HG03064 (cell line): ENCODE measurements at regions not wholly inside any gene's neighbourhood (a gene's known extent, or its start where the extent isn't known, plus 50 kb on each side); places are given as distances from the start of the nearest gene placed in this dataset.
"Not testable (repeated sequence)": the region's sequence is repeated elsewhere in the genome, so short reads cannot be mapped to it uniquely, and the experiment has no call there.

Source experiments
- ATAC-seq: cut with Tn5 transposase; IDR thresholded peaks from one replicate; pipeline ENCODE4 v1.9.1; 2021; ENCODE audit warnings: low read depth; ENCODE audit not compliant: unreplicated experiment

DNA sequence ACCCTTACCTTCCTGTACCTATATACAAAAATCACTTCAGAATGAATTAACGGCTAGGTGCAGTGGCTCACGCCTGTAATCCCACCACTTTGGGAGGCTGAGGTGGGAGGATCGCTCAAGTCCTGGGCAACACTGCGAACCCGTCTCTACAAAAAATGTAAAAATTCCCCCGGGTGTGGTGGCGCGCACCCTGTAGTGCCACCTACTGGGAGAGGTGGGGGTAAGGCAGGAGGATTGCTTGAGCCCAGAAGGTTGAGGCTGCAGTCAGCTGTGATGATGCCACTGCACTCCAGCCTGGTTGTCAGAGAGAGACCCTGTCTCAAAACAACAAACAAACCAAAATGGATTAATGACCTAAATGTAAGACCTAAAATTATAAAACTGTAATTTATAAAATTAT is 307.6 kb downstream of the SPATA31A1 start:
- ATAC-seq: not testable (repeated sequence)

- ATAC-seq: not testable (repeated sequence)
These were observed 308.2 kb downstream of the SPATA31A1 start for GRCh38 chr9:39663713-39664112.

DNA sequence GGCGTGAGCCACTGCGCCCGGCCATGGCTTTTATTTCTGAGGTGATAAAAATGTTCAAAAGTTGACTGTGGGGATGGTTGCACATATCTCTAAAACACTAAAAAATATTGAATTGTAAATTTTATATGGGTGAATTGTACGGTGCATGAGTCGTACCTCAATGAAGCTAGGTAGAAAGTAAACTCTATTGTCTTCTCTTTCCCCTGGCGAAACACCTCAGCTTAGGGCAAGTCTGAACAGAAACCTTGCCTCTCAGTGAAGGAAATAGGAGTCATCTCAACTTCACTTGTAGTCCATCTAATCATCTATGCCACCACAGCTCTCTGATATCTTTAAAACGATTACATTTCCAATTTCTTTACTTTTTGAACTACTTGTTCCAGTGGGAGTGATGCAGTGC is 309.6 kb downstream of the SPATA31A1 start:
- ATAC-seq: not testable (repeated sequence)

- not testable (repeated sequence) for ATAC-seq
These were observed 319.2 kb downstream of the SPATA31A1 start for GRCh38 chr9:39674437-39675210.

GRCh38 chr9:39675211-39675553 is 319.7 kb downstream of the SPATA31A1 start:
- ATAC-seq: not testable (repeated sequence)

DNA sequence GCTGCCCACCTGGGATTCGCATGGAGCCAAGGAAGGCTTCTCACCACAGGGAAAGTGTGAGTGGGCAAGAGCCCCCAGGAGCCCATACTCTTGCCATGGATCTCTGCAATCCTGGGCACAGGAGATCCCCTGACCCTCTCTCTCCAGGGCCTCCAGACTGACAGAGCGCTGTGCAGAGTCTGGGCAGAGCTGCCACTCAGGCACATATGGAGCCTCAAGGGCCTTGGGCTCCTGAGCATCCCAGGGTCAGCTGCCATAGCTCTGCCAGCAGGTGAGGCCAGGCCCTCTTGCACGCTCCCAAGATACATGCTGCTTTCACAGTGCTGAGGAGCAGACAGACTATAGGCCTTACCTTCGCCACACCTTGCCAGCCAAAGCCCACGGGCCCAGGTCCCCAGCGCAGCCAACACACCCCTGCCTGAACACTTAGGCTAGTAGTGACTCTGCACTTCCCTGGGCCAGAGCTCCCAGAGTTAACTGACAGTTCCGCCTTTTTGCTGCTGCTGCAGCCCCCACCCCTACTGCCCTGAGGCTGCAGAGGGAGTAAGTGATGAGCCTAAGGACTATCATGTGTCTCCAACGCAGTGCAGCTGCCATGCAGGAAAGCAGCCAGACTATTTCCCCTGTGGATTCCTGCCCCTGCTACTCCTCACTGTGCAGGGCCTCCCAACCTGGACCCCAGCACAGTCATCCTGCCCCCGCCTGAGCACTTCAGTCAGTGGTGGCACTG is 323.2 kb downstream of the SPATA31A1 start:
- not testable (repeated sequence) for ATAC-seq

DNA sequence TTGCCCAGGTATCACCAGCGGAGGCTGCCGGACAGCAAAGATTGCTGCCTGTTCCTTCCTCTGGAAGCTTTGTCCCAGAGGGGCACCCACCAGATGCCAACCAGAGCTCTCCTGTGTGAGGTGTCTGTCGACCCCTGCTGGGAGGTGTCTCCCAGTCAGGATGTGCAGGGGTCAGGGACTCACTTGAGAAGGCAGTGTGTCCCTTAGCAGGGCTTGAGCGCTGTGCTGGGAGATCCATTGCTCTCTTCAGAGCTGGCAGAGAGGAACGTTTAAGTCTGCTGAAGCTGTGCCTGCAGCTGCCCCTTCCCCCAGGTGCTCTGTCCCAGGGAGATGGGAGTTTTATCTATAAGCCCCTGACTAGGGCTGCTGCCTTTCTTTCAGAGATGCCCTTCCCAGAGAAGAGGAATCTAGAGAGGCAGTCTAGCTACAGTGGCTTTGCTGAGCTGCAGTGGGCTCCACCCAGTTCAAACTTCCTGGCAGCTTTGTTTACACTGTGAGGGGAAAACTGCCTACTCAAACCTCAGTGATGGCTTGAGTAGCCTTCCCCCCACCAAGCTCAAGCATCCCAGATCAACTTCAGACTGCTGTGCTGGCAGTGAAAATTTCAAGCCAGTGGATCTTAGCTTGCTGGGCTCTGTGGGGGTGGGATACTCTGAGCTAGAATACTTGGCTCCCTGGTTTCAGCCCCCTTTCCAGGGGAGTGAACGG is 325.4 kb downstream of the SPATA31A1 start:
- ATAC-seq: not testable (repeated sequence)

DNA sequence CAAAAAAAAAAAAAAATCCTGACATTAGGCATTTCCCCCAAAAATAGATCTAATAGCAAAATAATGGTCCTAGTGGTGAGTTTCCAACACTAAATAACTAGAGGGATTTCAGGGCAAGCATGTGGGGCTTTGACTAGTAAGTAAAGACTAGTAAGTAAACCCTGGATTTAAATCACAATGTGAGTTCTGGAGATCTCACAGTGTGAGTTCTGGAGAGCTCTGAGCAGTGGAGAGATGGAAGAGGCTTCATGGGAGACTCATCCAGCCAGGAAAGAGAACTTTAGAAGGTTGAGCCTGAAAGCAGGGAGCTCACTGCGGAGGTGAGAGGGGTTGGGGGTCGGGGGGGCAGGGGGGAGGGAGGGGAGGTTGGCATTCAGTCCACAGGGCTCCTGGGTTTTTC is 373.4 kb downstream of the SPATA31A1 start:
- ATAC-seq: not testable (repeated sequence)

DNA sequence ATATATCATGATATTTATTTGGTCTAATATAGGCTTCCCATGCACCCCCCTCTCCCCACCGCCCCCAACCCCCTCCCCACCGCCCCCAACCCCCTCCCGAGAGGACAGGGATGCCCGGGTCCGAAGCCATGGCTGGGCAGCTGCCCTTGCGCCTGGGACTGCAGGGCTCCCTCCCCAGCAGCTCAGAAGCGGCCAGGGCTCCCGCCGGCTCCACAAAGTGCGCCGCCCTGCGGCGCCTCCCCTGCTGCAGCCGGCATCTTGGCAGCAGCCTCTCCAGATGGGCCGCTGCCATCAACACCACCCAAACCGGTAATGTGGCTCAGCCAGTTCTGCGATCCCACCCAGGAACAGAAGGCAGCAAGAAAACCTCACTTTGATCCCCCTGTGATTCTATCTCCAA is 389.4 kb downstream of the SPATA31A1 start:
- not testable (repeated sequence) for ATAC-seq

DNA sequence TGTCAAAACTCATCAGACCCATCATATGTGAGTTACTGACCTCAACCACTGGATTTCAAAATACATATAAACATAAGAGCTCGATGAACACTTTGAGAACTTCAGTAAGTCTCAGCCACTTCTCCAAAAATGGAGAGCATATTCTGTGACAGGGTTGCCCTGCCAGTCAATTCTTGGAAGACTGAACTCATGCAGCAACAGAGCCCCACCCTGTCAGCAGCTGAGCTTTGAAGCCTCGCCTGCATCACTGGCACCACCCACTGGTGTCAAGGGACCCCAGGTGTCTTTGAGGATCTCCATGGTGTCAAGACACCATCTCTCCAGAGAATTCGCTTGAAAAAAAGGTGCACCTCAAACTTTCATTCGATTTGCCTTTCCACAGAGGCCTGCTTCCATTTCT is 420.1 kb downstream of the SPATA31A1 start:
- not testable (repeated sequence) for ATAC-seq

DNA sequence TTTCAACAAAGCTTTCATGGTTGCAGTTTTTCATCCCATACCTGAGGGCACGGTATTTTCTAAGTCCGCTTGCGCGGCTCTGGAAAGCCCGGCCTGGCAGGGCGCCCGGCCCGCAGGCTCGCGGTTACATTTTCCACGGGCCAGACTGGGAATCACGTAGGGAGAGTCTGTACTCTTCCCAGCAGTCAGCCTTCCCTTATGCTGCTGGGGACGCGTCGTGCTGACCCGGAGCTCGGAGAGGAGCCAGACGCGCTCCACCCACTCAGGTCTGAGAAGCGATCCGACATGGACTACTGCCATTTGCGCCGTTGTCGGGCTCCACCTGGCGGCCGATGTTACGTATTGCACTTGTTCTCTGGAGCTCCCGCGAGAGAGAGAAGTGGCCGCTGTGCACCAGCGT is 435.9 kb downstream of the SPATA31A1 start:
- peak; percentile 97 for ATAC-seq

DNA sequence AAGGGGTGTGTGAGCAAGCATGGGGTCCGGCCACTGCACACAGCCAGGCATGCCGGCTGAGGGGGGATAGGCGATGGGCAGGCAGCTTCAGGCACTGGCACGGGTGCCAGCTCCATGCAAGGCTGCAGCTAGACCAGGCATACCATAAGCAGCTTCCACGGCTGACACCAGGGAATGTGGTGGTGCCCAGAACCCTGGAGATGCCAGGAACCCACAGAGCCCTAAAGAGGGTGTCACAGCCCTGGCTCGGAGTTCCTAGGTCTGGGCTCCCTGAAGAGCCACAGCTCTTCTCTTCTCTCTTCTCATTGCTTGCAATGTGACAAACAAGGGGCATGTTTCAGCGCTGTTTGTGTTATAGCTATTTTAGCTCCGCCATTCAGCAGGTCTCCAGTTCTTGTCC is 442.5 kb downstream of the SPATA31A1 start:
- ATAC-seq: not testable (repeated sequence)

DNA sequence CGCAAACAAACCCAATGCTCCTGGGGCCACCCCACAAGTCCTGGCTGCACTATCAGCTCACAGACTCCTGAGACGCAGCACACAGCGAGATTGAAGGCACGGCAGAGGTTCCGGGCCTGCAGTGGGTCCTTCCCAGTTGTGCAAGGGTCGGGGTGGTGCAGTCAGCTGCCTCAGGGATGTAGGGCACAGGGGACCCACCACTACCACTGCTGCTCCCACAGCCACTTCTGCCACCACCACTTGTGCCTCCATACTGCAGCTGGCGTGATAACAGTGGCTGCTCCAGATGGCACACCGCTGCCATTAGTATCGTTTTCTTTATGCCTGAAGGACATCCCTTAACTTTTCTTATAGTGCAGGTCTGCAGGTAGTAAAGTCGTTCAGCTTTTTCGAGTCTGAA is 443.8 kb downstream of the SPATA31A1 start:
- not testable (repeated sequence) for ATAC-seq

- ATAC-seq: not testable (repeated sequence)
These were observed 447.1 kb downstream of the SPATA31A1 start for GRCh38 chr9:39802561-39802960.

- not testable (repeated sequence) for ATAC-seq
These were observed 454.1 kb downstream of the SPATA31A1 start for GRCh38 chr9:39809401-39810226.

DNA sequence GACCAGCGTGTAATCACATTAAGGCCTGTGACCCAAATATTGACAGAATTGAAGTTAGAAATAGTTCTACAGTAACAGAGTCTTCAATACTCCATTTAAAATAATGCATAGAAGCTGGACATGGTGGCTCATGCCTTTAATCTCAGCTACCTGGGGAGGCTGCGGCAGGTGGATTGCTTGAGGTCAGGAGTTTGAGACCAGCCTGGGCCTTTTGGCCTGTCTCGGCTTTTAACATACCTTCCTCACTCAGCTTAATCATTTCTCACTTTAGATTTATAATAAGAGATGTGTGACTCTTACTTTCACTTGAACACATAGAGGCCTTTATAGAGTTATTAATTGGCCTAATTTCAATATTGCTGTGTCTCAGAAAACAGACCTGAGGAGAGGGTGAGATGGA is 454.9 kb downstream of the SPATA31A1 start:
- not testable (repeated sequence) for ATAC-seq

GRCh38 chr9:39811615-39812014 is 456.1 kb downstream of the SPATA31A1 start:
- ATAC-seq: not testable (repeated sequence)

DNA sequence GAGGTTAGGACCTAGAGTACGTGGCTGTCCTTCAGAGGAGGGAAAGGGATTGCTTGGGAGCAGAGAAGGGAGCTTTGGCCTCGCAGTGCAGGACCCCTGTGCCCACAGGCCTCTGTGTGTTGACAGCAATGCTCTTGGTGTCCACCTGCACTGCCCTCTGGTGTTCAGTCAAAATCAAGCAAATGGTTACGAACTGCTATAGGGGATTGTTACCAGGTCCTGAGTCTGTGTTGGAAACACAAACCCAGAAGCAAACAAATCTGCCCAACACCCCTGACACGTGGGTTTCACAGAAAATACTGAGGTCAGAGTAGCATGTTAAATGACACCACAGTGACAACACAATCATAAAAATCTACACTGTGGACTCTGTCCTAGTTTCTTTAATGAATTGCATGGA is 473.0 kb downstream of the SPATA31A1 start:
- ATAC-seq: not testable (repeated sequence)
